Sigmoid colon (tissue), 4 donors: ENCODE measurements at regions not wholly inside any gene's neighbourhood (a gene's known extent, or its start where the extent isn't known, plus 50 kb on each side); places are given as distances from the start of the nearest gene placed in this dataset.
"Not testable (repeated sequence)": the region's sequence is repeated elsewhere in the genome, so short reads cannot be mapped to it uniquely, and the experiment has no call there.

Experiments used
- CTCF ChIP-seq, 4 experiments: fragments of 450-650 bp in 3 of 4; fragments of 200-600 bp in 1 of 4; IDR thresholded peaks; one replicate each; pipeline ENCODE4 v1.5.1; 2016 to 2019; ENCODE audit warnings: antibody characterized with exemption in 4 of 4, mild to moderate bottlenecking in 3 of 4, moderate library complexity in 2 of 4
- EP300 ChIP-seq, 4 donors: sonication (generic); formaldehyde crosslinking; IDR thresholded peaks; one replicate each; pipeline ENCODE4 v1.6.1; 2017; ENCODE audit warnings: antibody characterized with exemption in 4 of 4
- POLR2AphosphoS5 ChIP-seq, 4 donors: sonication (generic); formaldehyde crosslinking; IDR thresholded peaks; one replicate each; pipeline ENCODE4 v1.6.1; 2017; ENCODE audit warnings: antibody characterized with exemption in 4 of 4

GRCh38 chr1:146472192-146472861 lies 243.5 kb upstream of the NOTCH2NLA start:
- not testable (repeated sequence) for TF ChIP-seq POLR2AphosphoS5, CTCF, EP300 (IDR thresholded peaks at IDR 0.05)
